ENCODE measurements at regions not wholly inside any gene's neighbourhood (a gene's known extent, or its start where the extent isn't known, plus 50 kb on each side); places are given as distances from the start of the nearest gene placed in this dataset.

DNA sequence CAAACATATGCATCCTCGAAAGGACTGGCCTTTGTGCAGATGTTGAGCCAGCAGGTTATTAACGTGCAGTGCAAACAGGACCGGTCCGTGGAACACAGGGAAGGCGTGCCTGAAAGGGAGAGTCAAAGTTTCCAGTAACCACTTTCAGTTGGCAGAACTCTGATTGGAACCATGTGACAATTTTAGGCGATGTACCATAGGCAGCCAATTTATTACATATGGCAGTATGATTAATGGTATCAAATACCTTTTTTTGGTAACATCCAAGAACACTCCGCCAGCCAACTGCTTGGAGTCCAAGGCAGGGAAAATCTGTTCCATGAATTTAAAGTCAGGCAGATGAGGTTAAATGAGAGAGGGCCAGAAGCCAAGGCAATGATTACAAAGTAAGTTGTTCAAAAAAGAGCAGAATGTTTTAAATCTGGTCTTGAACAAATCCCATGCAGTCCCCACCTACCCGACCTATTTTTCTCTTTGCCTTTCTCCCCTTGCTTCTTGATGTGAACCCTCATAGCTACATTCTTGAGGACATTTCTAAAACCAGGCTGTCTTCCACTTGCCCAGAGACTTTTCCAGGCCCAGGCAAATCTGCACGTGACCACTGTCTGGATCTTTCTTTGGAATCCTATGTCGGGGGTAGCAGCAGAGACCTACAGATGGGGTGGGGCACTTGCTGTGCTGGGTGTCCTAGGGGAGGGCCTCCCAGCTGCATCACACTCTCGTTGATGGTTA is 351.7 kb downstream of the HRH4 start:
- Histone ChIP-seq H3T11ph (ENCODE audit: low read length) (no peak overlapping the region), H4K8ac (replicated peaks; ENCODE audit: insufficient read length, low read depth, low read length) (no peak overlapping the region), H2BK15ac (ENCODE audit: low read depth, low read length) (no peak overlapping the region), H2AK5ac (ENCODE audit: insufficient read length, low read length) (no peak overlapping the region), H3K56ac (ENCODE audit: insufficient read length, low read depth, low read length) (no peak overlapping the region), H3K14ac (ENCODE audit: insufficient read depth, low read length) (no peak overlapping the region), H4K91ac (ENCODE audit: insufficient read length, low read depth, low read length) (no peak overlapping the region), H4K5ac (ENCODE audit: insufficient read length, low read depth, low read length) (no peak overlapping the region), H3K27me3 (ENCODE audit: insufficient read depth, low read length) (no peaks in the 10 kb centered on the region), H2AFZ (ENCODE audit: low read length) (no peak overlapping the region), H2BK12ac (ENCODE audit: insufficient read length, low read depth, low read length) (no peak overlapping the region), H2BK20ac (ENCODE audit: low read depth, low read length, poor library complexity, severe bottlenecking) (no peak overlapping the region), H2BK120ac (ENCODE audit: low read depth, low read length, poor library complexity, severe bottlenecking) (no peak overlapping the region), H3K18ac (ENCODE audit: insufficient read length, low read depth, low read length) (no peak overlapping the region), H3K4ac (ENCODE audit: low read depth, low read length) (no peak overlapping the region), H4K20me1 (ENCODE audit: control insufficient read depth, insufficient read depth, insufficient read length) (no peaks in the 10 kb centered on the region), H3K23me2 (ENCODE audit: insufficient read length, low read depth, low read length, poor library complexity, severe bottlenecking) (no peaks in the 10 kb centered on the region), H3K79me1 (ENCODE audit: insufficient read depth, low read depth, low read length, poor library complexity, severe bottlenecking) (no peaks in the 10 kb centered on the region), H2BK5ac (ENCODE audit: insufficient read length, low read length) (no peak overlapping the region), H3K79me2 (ENCODE audit: insufficient read depth, low read length) (no peaks in the 10 kb centered on the region), H3K4me1 (ENCODE audit: insufficient read depth, low read length) (peaks cover 4% of the 10 kb centered on the region), H3K23ac (ENCODE audit: insufficient read length, low read depth, low read length) (no peak overlapping the region), H3K4me2 (ENCODE audit: insufficient read depth, insufficient read length, low read length) (no peak overlapping the region), H3K9me3 (ENCODE audit: control insufficient read depth, low read depth, low read length) (no peaks in the 10 kb centered on the region), H3K9ac (ENCODE audit: extremely low read depth, insufficient read length, low read length) (no peak overlapping the region), H3K27ac (ENCODE audit: insufficient read length, low read depth, low read length) (no peak overlapping the region)
- no peak for DNase-seq
- Mint-ChIP-seq H3K4me3 (no peak overlapping the region), H3K27me3 (ENCODE audit: low read depth) (peaks cover 1% of the 10 kb centered on the region), H3K4me1 (peaks cover 27 to 31% of the 10 kb centered on the region in 2 experiments), H3K36me3 (ENCODE audit: insufficient read depth in 1 of 3, low read depth in 3 of 3) (peaks cover 0 to 16% (median 0%) of the 10 kb centered on the region in 3 experiments; a peak in 2 of 7 replicates), H3K9me3 (peaks cover 0 to 7% of the 10 kb centered on the region in 2 experiments; a peak in 2 of 5 replicates), H3K27ac (no peak overlapping the region; a peak in 1 of 7 replicates)
- no peak for TF ChIP-seq CTCF (conservative IDR thresholded peaks at IDR 0.05)
- no CpG with 5 or more reads among the region's 11 CpGs for WGBS (ENCODE audit: extremely low coverage, insufficient read length, low lambda C conversion rate)
